HG02870 (cell line): ENCODE measurements at regions not wholly inside any gene's neighbourhood (a gene's known extent, or its start where the extent isn't known, plus 50 kb on each side); places are given as distances from the start of the nearest gene placed in this dataset.
"Not testable (repeated sequence)": the region's sequence is repeated elsewhere in the genome, so short reads cannot be mapped to it uniquely, and the experiment has no call there.

Experiments used
- ATAC-seq: cut with Tn5 transposase; IDR thresholded peaks from one replicate; pipeline ENCODE4 v1.9.1; 2021; ENCODE audit warnings: mild to moderate bottlenecking, moderate library complexity; ENCODE audit not compliant: unreplicated experiment

GRCh38 chr2:223176970-223177369 is 125.0 kb downstream of the KCNE4 start:
- no peak for ATAC-seq

GRCh38 chr2:223180463-223180862 is 128.5 kb downstream of the KCNE4 start:
- no peak for ATAC-seq

GRCh38 chr2:223181561-223181960 is 129.6 kb downstream of the KCNE4 start:
- no peak for ATAC-seq

GRCh38 chr2:223182356-223182755 is 130.4 kb downstream of the KCNE4 start:
- ATAC-seq, result no peak

GRCh38 chr2:223185638-223186037 is 133.6 kb downstream of the KCNE4 start:
- ATAC-seq, result no peak

GRCh38 chr2:223187256-223187655 is 135.3 kb downstream of the KCNE4 start:
- ATAC-seq, result no peak

- ATAC-seq, result not testable (repeated sequence)
Observed at GRCh38 chr2:223190561-223191206, 138.7 kb downstream of the KCNE4 start.

- ATAC-seq, result no peak
Observed at GRCh38 chr2:223196331-223196730, 144.3 kb downstream of the KCNE4 start.

- ATAC-seq, result no peak
Observed at GRCh38 chr2:223197046-223197445, 145.1 kb downstream of the KCNE4 start.

- no peak for ATAC-seq
Observed at GRCh38 chr2:223199531-223200515, 147.8 kb downstream of the KCNE4 start.

- ATAC-seq, result no peak
Observed at GRCh38 chr2:223203971-223204929, 152.3 kb downstream of the KCNE4 start.

- no peak for ATAC-seq
Observed at GRCh38 chr2:223210489-223210888, 158.5 kb downstream of the KCNE4 start.

- ATAC-seq, result no peak
Observed at GRCh38 chr2:223214394-223215253, 162.6 kb downstream of the KCNE4 start.

- ATAC-seq, result no peak
Observed at GRCh38 chr2:223215254-223215516, 163.2 kb downstream of the KCNE4 start.

GRCh38 chr2:223217373-223217772 is 165.4 kb downstream of the KCNE4 start:
- ATAC-seq, result no peak

- no peak for ATAC-seq
Observed at GRCh38 chr2:223218587-223219178, 166.7 kb downstream of the KCNE4 start.

- no peak for ATAC-seq
Observed at GRCh38 chr2:223219872-223220657, 168.1 kb downstream of the KCNE4 start.

GRCh38 chr2:223220658-223220925 is 168.6 kb downstream of the KCNE4 start:
- ATAC-seq, result no peak

- no peak for ATAC-seq
Observed at GRCh38 chr2:223221139-223221835, 169.3 kb downstream of the KCNE4 start.
